ENCODE measurements at regions not wholly inside any gene's neighbourhood (a gene's known extent, or its start where the extent isn't known, plus 50 kb on each side); places are given as distances from the start of the nearest gene placed in this dataset.

- TF ChIP-seq CTCF (IDR thresholded peaks at IDR 0.05 in 2 of 3, conservative IDR thresholded peaks at IDR 0.05 in 1 of 3; ENCODE audit: borderline replicate concordance in 1 of 3, insufficient read depth in 1 of 3, low read depth in 2 of 3, low read length in 2 of 3) (no peak), TCF7L2 (IDR thresholded peaks at IDR 0.05; ENCODE audit: borderline replicate concordance, extremely low read depth, insufficient read depth, insufficient read length) (no peak), ZFX (IDR thresholded peaks at IDR 0.05) (no peak), YY1 (IDR thresholded peaks at IDR 0.05; ENCODE audit: extremely low read depth, insufficient replicate concordance, low read depth, low read length) (no peak), CBX3 (IDR thresholded peaks at IDR 0.05; ENCODE audit: low read depth) (no peak), EZH2phosphoT487 (IDR thresholded peaks at IDR 0.05; ENCODE audit: borderline replicate concordance) (no peak)
Observed at GRCh38 chr2:241961454-241961853, 91.9 kb downstream of the RTP5 start (continued).

- BruUV-seq (replicated peaks): no TSS peak
- Histone ChIP-seq H3K9me3 (ENCODE audit: control insufficient read depth in 1 of 2, insufficient read depth in 1 of 2, low read depth in 1 of 2, low read length in 2 of 2) (no peaks in the 10 kb centered on the region), H3K27ac (ENCODE audit: low read depth, low read length) (no peak overlapping the region), H4K20me1 (ENCODE audit: insufficient read depth) (no peaks in the 10 kb centered on the region), H3K79me2 (ENCODE audit: insufficient read depth, low read length) (no peaks in the 10 kb centered on the region), H3K9ac (ENCODE audit: low read length) (no peak overlapping the region), H3K4me2 (ENCODE audit: low read length) (no peak overlapping the region), H3K27me3 (ENCODE audit: insufficient read depth, low read length) (no peaks in the 10 kb centered on the region), H3K4me1 (ENCODE audit: control insufficient read depth in 1 of 2, insufficient read depth in 2 of 2, low read length in 2 of 2) (peaks cover 10 to 14% of the 10 kb centered on the region in 2 experiments; a peak in 3 of 4 replicates), H2AFZ (ENCODE audit: low read depth, low read length, poor library complexity, severe bottlenecking) (no peak overlapping the region), H3K9me2 (ENCODE audit: insufficient read depth) (no peaks in the 10 kb centered on the region), H3K4me3 (replicated peaks in 1 of 2; ENCODE audit: low read depth in 1 of 2, low read length in 2 of 2) (no peak overlapping the region), H3K36me3 (ENCODE audit: control insufficient read depth in 1 of 2, insufficient read depth in 2 of 2, low read length in 2 of 2) (no peaks in the 10 kb centered on the region)
- ChIA-PET RAD21 (ENCODE audit: low non-redundant PET in 1 of 2, low total read pairs in 2 of 2, uncharacterized antibody in 2 of 2, unreplicated experiment in 2 of 2) (no interaction called here), POLR2A (no interaction called here), CTCF (no interaction called here)
- ATAC-seq (no peak), DNase-seq (ENCODE audit: low read depth, low spot score) (no peak)
- no peak for TF ChIP-seq SRF (IDR thresholded peaks at IDR 0.05; ENCODE audit: low read depth)
- no peak for TF ChIP-seq ZFX (IDR thresholded peaks at IDR 0.05)
- no peak for TF ChIP-seq ELF1 (IDR thresholded peaks at IDR 0.05; ENCODE audit: borderline replicate concordance, low read depth)
- no peak for TF ChIP-seq EZH2phosphoT487 (IDR thresholded peaks at IDR 0.05; ENCODE audit: borderline replicate concordance)
- TF ChIP-seq YY1 (IDR thresholded peaks at IDR 0.05; ENCODE audit: extremely low read depth, insufficient replicate concordance, low read depth, low read length): no peak
- TF ChIP-seq SIN3A (IDR thresholded peaks at IDR 0.05; ENCODE audit: low read depth): no peak
- no peak for TF ChIP-seq TCF7L2 (IDR thresholded peaks at IDR 0.05; ENCODE audit: borderline replicate concordance, extremely low read depth, insufficient read depth, insufficient read length)
- no peak for TF ChIP-seq JUND (IDR thresholded peaks at IDR 0.05)
- TF ChIP-seq SP1 (IDR thresholded peaks at IDR 0.05; ENCODE audit: low read depth): no peak
- TF ChIP-seq RAD21 (IDR thresholded peaks at IDR 0.05; ENCODE audit: low read depth): no peak
- no peak for TF ChIP-seq CEBPB (IDR thresholded peaks at IDR 0.05; ENCODE audit: low read depth)
- no peak for TF ChIP-seq ZBTB33 (IDR thresholded peaks at IDR 0.05; ENCODE audit: extremely low read depth, insufficient replicate concordance, low read length)
- no peak for TF ChIP-seq ZNF274 (IDR thresholded peaks at IDR 0.05; ENCODE audit: low read depth, low read length)
- no peak for TF ChIP-seq REST (IDR thresholded peaks at IDR 0.05; ENCODE audit: low read depth)
- TF ChIP-seq MAX (IDR thresholded peaks at IDR 0.05): no peak
- TF ChIP-seq EGR1 (IDR thresholded peaks at IDR 0.05; ENCODE audit: low read depth): no peak
- TF ChIP-seq CBX3 (IDR thresholded peaks at IDR 0.05; ENCODE audit: low read depth): no peak
- intact Hi-C loops (cut with micrococcal nuclease): no loop called here
Observed at GRCh38 chr2:241964133-241964532, 94.6 kb downstream of the RTP5 start.
